ENCODE measurements at regions not wholly inside any gene's neighbourhood (a gene's known extent, or its start where the extent isn't known, plus 50 kb on each side); places are given as distances from the start of the nearest gene placed in this dataset.

- Mint-ChIP-seq H3K4me3 (no peak overlapping the region), H3K27ac (no peak overlapping the region), H3K27me3 (no peaks in the 10 kb centered on the region), H3K36me3 (peaks cover 4 to 19% (median 12%) of the 10 kb centered on the region in 5 donors), H3K4me1 (peaks cover 14 to 42% (median 39%) of the 10 kb centered on the region in 7 donors), H3K9me3 (peaks cover 0 to 26% (median 6%) of the 10 kb centered on the region in 11 donors)
- Histone ChIP-seq H3K4me3 (ENCODE audit: low read length) (no peak overlapping the region), H3K27me3 (ENCODE audit: control insufficient read depth in 2 of 2, insufficient read depth in 2 of 2, low read length in 2 of 2) (no peaks in the 10 kb centered on the region), H3K27ac (ENCODE audit: low read depth, low read length) (no peak overlapping the region), H3K4me1 (ENCODE audit: control insufficient read depth in 2 of 2, insufficient read depth in 2 of 2, low read length in 2 of 2) (peaks cover 20% of the 10 kb centered on the region in 2 donors), H3K9me3 (ENCODE audit: control insufficient read depth in 2 of 3, low read length in 3 of 3) (peaks cover 0 to 6% (median 0%) of the 10 kb centered on the region in 3 experiments), H3K36me3 (ENCODE audit: control insufficient read depth in 2 of 3, insufficient read depth in 3 of 3, low read length in 3 of 3) (no peaks in the 10 kb centered on the region)
- DNase-seq, result no peak
- ChIA-PET CTCF (no interaction called here), POLR2A (interaction anchor here (0.5 kb wide), 1 partner anchor 36 kb away, joined by 4 read pairs; no protein-coding TSS in a partner anchor)
- intact Hi-C loops (cut with micrococcal nuclease), result loop anchor here in 1 of 2 donors (5.0 kb wide), 1 partner anchor 37 kb away; no protein-coding TSS in a partner anchor
- no peak for ATAC-seq
These were observed 441.0 kb downstream of the XYLT1 start for GRCh38 chr16:17029602-17030350.

GRCh38 chr16:17031484-17032268 lies 439.1 kb downstream of the XYLT1 start:
- ATAC-seq, result no peak
- H3K9me3 Mint-ChIP-seq, result peaks cover 0 to 27% (median 6%) of the 10 kb centered on the region in 11 donors
- DNase-seq, result no peak
- H3K27ac ChIP-seq (ENCODE audit: low read depth, low read length), result no peak overlapping the region
- CTCF ChIA-PET, result interaction anchor here (0.7 kb wide), 1 partner anchor 217 kb away, joined by 4 read pairs; no protein-coding TSS in a partner anchor
- peak overlapping the region in 1 of 9 donors; percentile 22 for H3K27ac Mint-ChIP-seq
- H3K36me3 ChIP-seq (ENCODE audit: control insufficient read depth in 2 of 3, insufficient read depth in 3 of 3, low read length in 3 of 3), result no peaks in the 10 kb centered on the region
- H3K4me1 ChIP-seq (ENCODE audit: control insufficient read depth in 2 of 2, insufficient read depth in 2 of 2, low read length in 2 of 2), result peaks cover 10 to 12% of the 10 kb centered on the region in 2 donors
- H3K36me3 Mint-ChIP-seq, result peaks cover 4 to 19% (median 12%) of the 10 kb centered on the region in 5 donors
- intact Hi-C loops (cut with micrococcal nuclease), result no loop called here
- POLR2A ChIA-PET, result no interaction called here
- no peaks in the 10 kb centered on the region for H3K27me3 ChIP-seq (ENCODE audit: control insufficient read depth in 2 of 2, insufficient read depth in 2 of 2, low read length in 2 of 2)
- no peaks in the 10 kb centered on the region for H3K27me3 Mint-ChIP-seq
- H3K4me1 Mint-ChIP-seq, result peaks cover 8 to 23% (median 20%) of the 10 kb centered on the region in 7 donors
- no peak overlapping the region for H3K4me3 Mint-ChIP-seq
- no peak overlapping the region for H3K4me3 ChIP-seq (ENCODE audit: low read length)
- H3K9me3 ChIP-seq (ENCODE audit: control insufficient read depth in 2 of 3, low read length in 3 of 3), result peaks cover 0 to 6% (median 0%) of the 10 kb centered on the region in 3 experiments

GRCh38 chr16:17032332-17032731 lies 438.4 kb downstream of the XYLT1 start:
- Mint-ChIP-seq H3K4me3 (no peak overlapping the region), H3K27me3 (no peaks in the 10 kb centered on the region), H3K36me3 (peaks cover 4 to 19% (median 12%) of the 10 kb centered on the region in 5 donors), H3K9me3 (peaks cover 0 to 27% (median 6%) of the 10 kb centered on the region in 11 donors), H3K27ac (no peak overlapping the region), H3K4me1 (peaks cover 6 to 16% (median 13%) of the 10 kb centered on the region in 7 donors)
- ChIA-PET CTCF (interaction anchor here (0.7 kb wide), 1 partner anchor 217 kb away, joined by 4 read pairs; no protein-coding TSS in a partner anchor), POLR2A (no interaction called here)
- Histone ChIP-seq H3K27me3 (ENCODE audit: control insufficient read depth in 2 of 2, insufficient read depth in 2 of 2, low read length in 2 of 2) (no peaks in the 10 kb centered on the region), H3K36me3 (ENCODE audit: control insufficient read depth in 2 of 3, insufficient read depth in 3 of 3, low read length in 3 of 3) (no peaks in the 10 kb centered on the region), H3K27ac (ENCODE audit: low read depth, low read length) (no peak overlapping the region), H3K4me1 (ENCODE audit: control insufficient read depth in 2 of 2, insufficient read depth in 2 of 2, low read length in 2 of 2) (peaks cover 4 to 12% of the 10 kb centered on the region in 2 donors), H3K9me3 (ENCODE audit: control insufficient read depth in 2 of 3, low read length in 3 of 3) (peaks cover 0 to 6% (median 0%) of the 10 kb centered on the region in 3 experiments), H3K4me3 (ENCODE audit: low read length) (no peak overlapping the region)
- intact Hi-C loops (cut with micrococcal nuclease), result no loop called here
- ATAC-seq, result no peak
- no peak for DNase-seq

- peaks cover 0 to 19% (median 5%) of the 10 kb centered on the region in 11 donors for H3K9me3 Mint-ChIP-seq
- H3K27ac Mint-ChIP-seq, result no peak overlapping the region
- peaks cover 0 to 5% (median 0%) of the 10 kb centered on the region in 7 donors for H3K4me1 Mint-ChIP-seq
- no peak overlapping the region for H3K4me3 Mint-ChIP-seq
- intact Hi-C loops (cut with micrococcal nuclease), result no loop called here
- Histone ChIP-seq H3K4me3 (ENCODE audit: low read length) (no peak overlapping the region), H3K36me3 (ENCODE audit: control insufficient read depth in 2 of 3, insufficient read depth in 3 of 3, low read length in 3 of 3) (no peaks in the 10 kb centered on the region), H3K27ac (ENCODE audit: low read depth, low read length) (no peak overlapping the region), H3K27me3 (ENCODE audit: control insufficient read depth in 2 of 2, insufficient read depth in 2 of 2, low read length in 2 of 2) (no peaks in the 10 kb centered on the region), H3K9me3 (ENCODE audit: control insufficient read depth in 2 of 3, low read length in 3 of 3) (peaks cover 0 to 2% (median 0%) of the 10 kb centered on the region in 3 experiments), H3K4me1 (ENCODE audit: control insufficient read depth in 2 of 2, insufficient read depth in 2 of 2, low read length in 2 of 2) (peaks cover 0 to 11% of the 10 kb centered on the region in 2 donors)
- no peaks in the 10 kb centered on the region for H3K27me3 Mint-ChIP-seq
- ChIA-PET CTCF (no interaction called here), POLR2A (no interaction called here)
- ATAC-seq, result no peak
- no peak for DNase-seq
- peaks cover 0 to 11% (median 8%) of the 10 kb centered on the region in 5 donors for H3K36me3 Mint-ChIP-seq
These were observed 436.1 kb downstream of the XYLT1 start for GRCh38 chr16:17034477-17035252.

GRCh38 chr16:17037499-17037898 lies 433.3 kb downstream of the XYLT1 start:
- peaks cover 0 to 10% (median 0%) of the 10 kb centered on the region in 11 donors for H3K9me3 Mint-ChIP-seq
- no peak for DNase-seq
- Histone ChIP-seq H3K4me1 (ENCODE audit: control insufficient read depth in 2 of 2, insufficient read depth in 2 of 2, low read length in 2 of 2) (peaks cover 0 to 11% of the 10 kb centered on the region in 2 donors), H3K36me3 (ENCODE audit: control insufficient read depth in 2 of 3, insufficient read depth in 3 of 3, low read length in 3 of 3) (no peaks in the 10 kb centered on the region), H3K4me3 (ENCODE audit: low read length) (no peak overlapping the region), H3K27me3 (ENCODE audit: control insufficient read depth in 2 of 2, insufficient read depth in 2 of 2, low read length in 2 of 2) (no peaks in the 10 kb centered on the region), H3K9me3 (ENCODE audit: control insufficient read depth in 2 of 3, low read length in 3 of 3) (no peaks in the 10 kb centered on the region), H3K27ac (ENCODE audit: low read depth, low read length) (no peak overlapping the region)
- ChIA-PET CTCF (no interaction called here), POLR2A (no interaction called here)
- H3K27me3 Mint-ChIP-seq, result no peaks in the 10 kb centered on the region
- no peak for ATAC-seq
- H3K4me1 Mint-ChIP-seq, result no peaks in the 10 kb centered on the region
- no peak overlapping the region for H3K27ac Mint-ChIP-seq
- intact Hi-C loops (cut with micrococcal nuclease), result no loop called here
- peaks cover 0 to 8% (median 3%) of the 10 kb centered on the region in 5 donors for H3K36me3 Mint-ChIP-seq
- H3K4me3 Mint-ChIP-seq, result no peak overlapping the region

GRCh38 chr16:17038415-17038814 lies 432.3 kb downstream of the XYLT1 start:
- Mint-ChIP-seq H3K9me3 (peaks cover 0 to 10% (median 0%) of the 10 kb centered on the region in 11 donors), H3K27me3 (no peaks in the 10 kb centered on the region), H3K4me1 (no peaks in the 10 kb centered on the region), H3K36me3 (peaks cover 0 to 4% (median under 1%) of the 10 kb centered on the region in 5 donors), H3K27ac (no peak overlapping the region), H3K4me3 (no peak overlapping the region)
- CTCF ChIA-PET, result no interaction called here
- Histone ChIP-seq H3K4me1 (ENCODE audit: control insufficient read depth in 2 of 2, insufficient read depth in 2 of 2, low read length in 2 of 2) (peaks cover 0 to 11% of the 10 kb centered on the region in 2 donors), H3K4me3 (ENCODE audit: low read length) (no peak overlapping the region), H3K27me3 (ENCODE audit: control insufficient read depth in 2 of 2, insufficient read depth in 2 of 2, low read length in 2 of 2) (no peaks in the 10 kb centered on the region), H3K9me3 (ENCODE audit: control insufficient read depth in 2 of 3, low read length in 3 of 3) (no peaks in the 10 kb centered on the region), H3K36me3 (ENCODE audit: control insufficient read depth in 2 of 3, insufficient read depth in 3 of 3, low read length in 3 of 3) (no peaks in the 10 kb centered on the region), H3K27ac (ENCODE audit: low read depth, low read length) (no peak overlapping the region)
- no peak for ATAC-seq
- no peak for DNase-seq
- POLR2A ChIA-PET, result no interaction called here
- intact Hi-C loops (cut with micrococcal nuclease), result no loop called here
